Right atrium auricular region (tissue), 2 donors: ENCODE measurements at regions not wholly inside any gene's neighbourhood (a gene's known extent, or its start where the extent isn't known, plus 50 kb on each side); places are given as distances from the start of the nearest gene placed in this dataset.
"Not testable (repeated sequence)": the region's sequence is repeated elsewhere in the genome, so short reads cannot be mapped to it uniquely, and the experiment has no call there.

ENCODE experiments used
- DNase-seq: peaks from one replicate; pipeline ENCODE4 v3.0.0-alpha.2; 2019; ENCODE audit warnings: low spot score
- H3K27ac ChIP-seq, 2 donors: fragments of 200-600 bp; sonication (generic); 1 replicate in 1 of 2; 2 replicates in 1 of 2; pipeline ENCODE4 v1.5.1; 2016 to 2019
- H3K27me3 ChIP-seq, 2 donors: fragments of 200-600 bp; sonication (generic); one replicate each; pipeline versions ENCODE4 v1.5.1 to v1.6.0; 2017 to 2019
- H3K36me3 ChIP-seq: fragments of 200-600 bp; sonication (generic); one replicate; pipeline ENCODE4 v1.5.1; 2016
- H3K4me1 ChIP-seq, 2 donors: fragments of 200-600 bp; sonication (generic); one replicate each; pipeline versions ENCODE4 v1.5.1 to v1.6.0; 2017 to 2019
- H3K4me3 ChIP-seq, 2 donors: fragments of 200-600 bp; sonication (generic); 1 replicate in 1 of 2; 2 replicates in 1 of 2; pipeline ENCODE4 v1.5.1; 2017 to 2019; ENCODE audit warnings: mild to moderate bottlenecking in 1 of 2, moderate library complexity in 1 of 2
- H3K9me3 ChIP-seq, 2 donors: fragments of 200-600 bp; sonication (generic); one replicate each; pipeline ENCODE4 v1.5.1; 2019
- CTCF ChIP-seq, 2 donors: fragments of 200-600 bp; sonication (generic); IDR thresholded peaks; one replicate each; pipeline ENCODE4 v1.5.1; 2019; ENCODE audit warnings: antibody characterized with exemption in 2 of 2

GRCh38 chr12:17918013-17918412 lies 172.0 kb downstream of the RERGL start:
- peaks cover 0 to 6% of the 10 kb centered on the region in 2 donors for H3K9me3 ChIP-seq
- no peaks in the 10 kb centered on the region for H3K27me3 ChIP-seq
- H3K4me3 ChIP-seq: no peak overlapping the region
- no peaks in the 10 kb centered on the region for H3K4me1 ChIP-seq
- TF ChIP-seq CTCF (IDR thresholded peaks at IDR 0.05): no peak
- H3K36me3 ChIP-seq: no peaks in the 10 kb centered on the region
- H3K27ac ChIP-seq: no peak overlapping the region
- DNase-seq: no peak

GRCh38 chr12:17884581-17884980 lies 205.4 kb downstream of the RERGL start:
- no peak for TF ChIP-seq CTCF (IDR thresholded peaks at IDR 0.05)

DNA sequence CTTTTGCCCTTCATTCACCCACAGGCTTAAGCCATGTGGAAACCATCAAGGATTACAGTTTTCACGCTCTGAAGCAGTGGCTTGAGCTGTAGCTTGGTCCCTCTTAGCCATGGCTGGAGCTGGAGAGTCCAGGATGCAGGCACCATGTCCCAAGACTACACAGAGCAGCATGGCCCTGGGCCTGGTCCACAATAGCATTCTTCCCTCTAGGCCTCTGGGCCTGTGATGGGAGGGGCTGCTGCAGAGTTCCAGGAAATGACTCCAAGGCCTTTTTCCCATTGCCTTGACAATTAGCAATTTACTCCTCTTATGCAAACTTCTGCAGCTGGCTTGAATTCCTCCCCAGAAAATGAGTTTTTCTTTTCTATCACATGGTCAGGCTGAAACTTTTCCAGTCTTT lies 211.3 kb downstream of the RERGL start:
- Histone ChIP-seq H3K4me3 (no peak overlapping the region), H3K27me3 (no peaks in the 10 kb centered on the region), H3K36me3 (no peaks in the 10 kb centered on the region), H3K4me1 (no peaks in the 10 kb centered on the region), H3K9me3 (peaks cover 0 to 24% of the 10 kb centered on the region in 2 donors), H3K27ac (no peak overlapping the region)
- no peak for TF ChIP-seq CTCF (IDR thresholded peaks at IDR 0.05)
- no peak for DNase-seq

More at GRCh38 chr12:17884581-17884980, 205.4 kb downstream of the RERGL start:
- no peaks in the 10 kb centered on the region for H3K27me3 ChIP-seq
- H3K4me3 ChIP-seq: no peak overlapping the region
- no peak for DNase-seq
- no peaks in the 10 kb centered on the region for H3K4me1 ChIP-seq
- H3K27ac ChIP-seq: no peak overlapping the region
- peaks cover 0 to 14% of the 10 kb centered on the region in 2 donors for H3K9me3 ChIP-seq
- H3K36me3 ChIP-seq: no peaks in the 10 kb centered on the region

- no peak overlapping the region for H3K27ac ChIP-seq
- TF ChIP-seq CTCF (IDR thresholded peaks at IDR 0.05): no peak
- H3K4me3 ChIP-seq: no peak overlapping the region
- no peak for DNase-seq
- peaks cover 0 to 12% of the 10 kb centered on the region in 2 donors for H3K9me3 ChIP-seq
- no peaks in the 10 kb centered on the region for H3K36me3 ChIP-seq
- no peaks in the 10 kb centered on the region for H3K27me3 ChIP-seq
- no peaks in the 10 kb centered on the region for H3K4me1 ChIP-seq
These were observed 214.8 kb downstream of the RERGL start for GRCh38 chr12:17875230-17875629.

GRCh38 chr12:17866802-17867201 lies 223.2 kb downstream of the RERGL start:
- no peak for TF ChIP-seq CTCF (IDR thresholded peaks at IDR 0.05)
- H3K27me3 ChIP-seq: no peaks in the 10 kb centered on the region
- H3K4me1 ChIP-seq: no peaks in the 10 kb centered on the region
- H3K27ac ChIP-seq: no peak overlapping the region
- H3K9me3 ChIP-seq: no peaks in the 10 kb centered on the region
- DNase-seq: no peak
- no peaks in the 10 kb centered on the region for H3K36me3 ChIP-seq
- H3K4me3 ChIP-seq: no peak overlapping the region

DNA sequence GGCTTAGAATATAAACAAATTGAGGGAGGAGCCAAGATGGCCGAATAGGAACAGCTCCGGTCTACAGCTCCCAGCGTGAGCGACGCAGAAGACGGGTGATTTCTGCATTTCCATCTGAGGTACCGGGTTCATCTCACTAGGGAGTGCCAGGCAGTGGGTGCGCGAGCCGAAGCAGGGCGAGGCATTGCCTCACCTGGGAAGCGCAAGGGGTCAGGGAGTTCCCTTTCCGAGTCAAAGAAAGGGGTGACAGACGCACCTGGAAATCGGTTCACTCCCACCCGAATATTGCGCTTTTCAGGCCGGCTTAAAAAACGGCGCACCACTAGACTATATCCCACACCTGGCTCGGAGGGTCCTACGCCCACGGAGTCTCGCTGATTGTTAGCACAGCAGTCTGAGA lies 234.4 kb downstream of the RERGL start:
- H3K27ac ChIP-seq, DNase-seq, H3K4me3 ChIP-seq: not testable (repeated sequence)

More for the DNA sequence above, 234.4 kb downstream of the RERGL start:
- not testable (repeated sequence) for H3K9me3 ChIP-seq, H3K27me3 ChIP-seq, H3K4me1 ChIP-seq, H3K36me3 ChIP-seq
